CD14-positive monocyte (primary cell): ENCODE measurements at regions not wholly inside any gene's neighbourhood (a gene's known extent, or its start where the extent isn't known, plus 50 kb on each side); places are given as distances from the start of the nearest gene placed in this dataset.

Experiments used
- DNase-seq, 3 donors: peaks; one replicate each; pipeline ENCODE4 v3.0.0-alpha.2; 2011 to 2022
- H2AFZ ChIP-seq: 2 replicates; pipeline ENCODE4 v1.6.0; 2012; ENCODE audit warnings: mild to moderate bottlenecking, low read depth, low read length, inconsistent platforms; ENCODE audit not compliant: insufficient read depth, poor library complexity, severe bottlenecking
- H3K27ac ChIP-seq, 2 donors: 1 replicate in 1 of 2; 2 replicates in 1 of 2; pipeline ENCODE4 v1.5.1; 2012 to 2013; ENCODE audit warnings: low read length in 2 of 2, control low read depth in 1 of 2, inconsistent platforms in 1 of 2, low read depth in 1 of 2, mild to moderate bottlenecking in 1 of 2
- H3K27me3 ChIP-seq, 2 donors: one replicate each; pipeline versions ENCODE4 v1.6.0 to v1.6.1; 2011 to 2013; ENCODE audit warnings: low read length in 2 of 2; ENCODE audit not compliant: control insufficient read depth in 2 of 2, insufficient read depth in 2 of 2
- H3K36me3 ChIP-seq, 2 donors: replicated peaks in 1 of 2; 1 replicate in 1 of 2; 2 replicates in 1 of 2; pipeline versions ENCODE4 v1.5.1 to v1.6.1; 2012 to 2013; ENCODE audit warnings: low read length in 2 of 2, control low read depth in 1 of 2, inconsistent platforms in 1 of 2, mild to moderate bottlenecking in 1 of 2; ENCODE audit not compliant: insufficient read depth in 2 of 2, control insufficient read depth in 1 of 2
- H3K4me1 ChIP-seq, 2 donors: 1 replicate in 1 of 2; 2 replicates in 1 of 2; pipeline versions ENCODE4 v1.5.1 to v1.6.1; 2012 to 2013; ENCODE audit warnings: low read length in 2 of 2, control low read depth in 1 of 2, inconsistent platforms in 1 of 2, mild to moderate bottlenecking in 1 of 2, moderate library complexity in 1 of 2; ENCODE audit not compliant: insufficient read depth in 2 of 2, control insufficient read depth in 1 of 2
- H3K4me2 ChIP-seq: replicated peaks from 2 replicates; pipeline ENCODE3; 2012; ENCODE audit warnings: low read length, moderate library complexity, mild to moderate bottlenecking; ENCODE audit not compliant: poor library complexity, severe bottlenecking; ENCODE audit errors: extremely low read depth
- H3K4me3 ChIP-seq, 3 experiments: fragments of 200-600 bp in 1 of 3; sonication (generic) in 1 of 3; replicated peaks in 1 of 3; 1 replicate in 2 of 3; 2 replicates in 1 of 3; pipeline ENCODE4 v1.5.1; 2011 to 2013; ENCODE audit warnings: low read length in 3 of 3, mild to moderate bottlenecking in 3 of 3, control low read depth in 2 of 3, low read depth in 2 of 3, inconsistent platforms in 1 of 3, moderate library complexity in 1 of 3
- H3K79me2 ChIP-seq: 2 replicates; pipeline ENCODE4 v1.6.0; 2012; ENCODE audit warnings: mild to moderate bottlenecking, control low read depth, inconsistent platforms, low read length, moderate library complexity; ENCODE audit not compliant: insufficient read depth
- H3K9ac ChIP-seq: 2 replicates; pipeline ENCODE4 v1.6.0; 2017; ENCODE audit warnings: low read length, mild to moderate bottlenecking; ENCODE audit not compliant: insufficient read depth, poor library complexity, severe bottlenecking
- H3K9me3 ChIP-seq, 2 donors: replicated peaks in 1 of 2; 1 replicate in 1 of 2; 2 replicates in 1 of 2; pipeline versions ENCODE4 v1.5.1 to v1.6.1; 2012 to 2013; ENCODE audit warnings: low read length in 2 of 2, control low read depth in 1 of 2; ENCODE audit not compliant: control insufficient read depth in 1 of 2, insufficient read depth in 1 of 2
- H4K20me1 ChIP-seq: 2 replicates; pipeline ENCODE4 v1.6.0; 2012; ENCODE audit warnings: mild to moderate bottlenecking, low read length, control low read depth, moderate library complexity; ENCODE audit not compliant: insufficient read depth
- H3K27ac Mint-ChIP-seq, 7 donors: one replicate each; pipeline ENCODE4 v1.8.0; 2020; ENCODE audit warnings: mild to moderate bottlenecking in 7 of 7, mixed read lengths in 7 of 7, moderate library complexity in 6 of 7, inconsistent platforms in 2 of 7
- H3K27me3 Mint-ChIP-seq, 3 donors: one replicate each; pipeline ENCODE4 v1.8.0; 2021 to 2022; ENCODE audit warnings: low read depth in 3 of 3, mild to moderate bottlenecking in 3 of 3, mixed read lengths in 3 of 3, moderate library complexity in 3 of 3, inconsistent platforms in 1 of 3
- H3K36me3 Mint-ChIP-seq, 2 donors: one replicate each; pipeline ENCODE4 v1.8.0; 2020; ENCODE audit warnings: mixed read lengths in 2 of 2, inconsistent platforms in 1 of 2, mild to moderate bottlenecking in 1 of 2
- H3K4me1 Mint-ChIP-seq: one replicate; pipeline ENCODE4 v1.8.0; 2020; ENCODE audit warnings: mild to moderate bottlenecking, mixed read lengths
- H3K4me3 Mint-ChIP-seq, 2 donors: one replicate each; pipeline ENCODE4 v1.8.0; 2020; ENCODE audit warnings: mild to moderate bottlenecking in 2 of 2, mixed read lengths in 2 of 2, moderate library complexity in 1 of 2
- H3K9me3 Mint-ChIP-seq, 7 donors: one replicate each; pipeline ENCODE4 v1.8.0; 2020 to 2022; ENCODE audit warnings: mixed read lengths in 7 of 7, mild to moderate bottlenecking in 6 of 7, moderate library complexity in 6 of 7, inconsistent platforms in 2 of 7
- WGBS: methylation state at CpG from one replicate; pipeline ENCODE4 v1.1.5; 2013; ENCODE audit warnings: missing lambda C conversion rate; ENCODE audit not compliant: insufficient coverage; 5-methylcytosine and 5-hydroxymethylcytosine counted together
- intact Hi-C, 2 donors: fragments of 100-400 bp; cut with micrococcal nuclease; formaldehyde crosslinking; loops; one replicate each; pipeline versions ENCODE4 v1.15.0 to v1.15.1; 2023
- TF ChIP-seq, protein P1 (sequence below): fragments of 200-600 bp; IDR thresholded peaks from one replicate; pipeline ENCODE4 v1.8.0; 2022; ENCODE audit warnings: antibody characterized with exemption, mild to moderate bottlenecking

DNA sequence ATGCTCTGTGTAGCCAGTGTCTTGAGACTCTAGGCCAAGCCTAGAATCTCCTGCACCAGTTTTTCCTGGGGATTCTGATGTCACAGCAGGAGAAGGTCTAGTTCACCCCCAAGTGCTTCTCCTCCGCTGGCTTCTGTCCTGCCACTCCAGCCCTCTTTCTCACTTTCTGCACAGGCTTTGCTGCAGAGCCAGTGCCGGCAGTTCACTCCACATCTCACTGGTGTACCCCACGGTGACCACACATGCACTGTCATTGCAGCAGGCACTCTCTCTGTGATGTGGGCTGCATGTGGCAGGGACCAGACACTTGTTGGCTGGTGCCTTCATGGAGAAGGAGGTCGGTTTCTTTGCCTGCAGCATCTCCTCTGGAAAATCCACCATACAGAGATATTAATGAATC is 643.8 kb upstream of the GALNTL6 start:
- Histone ChIP-seq H3K9me3 (peaks cover 3 to 8% of the 10 kb centered on the region in 2 donors), H3K36me3 (no peaks in the 10 kb centered on the region), H2AFZ (no peak overlapping the region), H3K27ac (no peak overlapping the region), H3K4me2 (no peak overlapping the region), H3K4me1 (no peaks in the 10 kb centered on the region), H3K4me3 (no peak overlapping the region), H4K20me1 (no peaks in the 10 kb centered on the region), H3K9ac (no peak overlapping the region), H3K27me3 (no peaks in the 10 kb centered on the region), H3K79me2 (no peaks in the 10 kb centered on the region)
- intact Hi-C loops: no loop called here
- WGBS: 80% methylated on average over 3 of the region's 4 CpGs
- TF ChIP-seq, protein P1, sequence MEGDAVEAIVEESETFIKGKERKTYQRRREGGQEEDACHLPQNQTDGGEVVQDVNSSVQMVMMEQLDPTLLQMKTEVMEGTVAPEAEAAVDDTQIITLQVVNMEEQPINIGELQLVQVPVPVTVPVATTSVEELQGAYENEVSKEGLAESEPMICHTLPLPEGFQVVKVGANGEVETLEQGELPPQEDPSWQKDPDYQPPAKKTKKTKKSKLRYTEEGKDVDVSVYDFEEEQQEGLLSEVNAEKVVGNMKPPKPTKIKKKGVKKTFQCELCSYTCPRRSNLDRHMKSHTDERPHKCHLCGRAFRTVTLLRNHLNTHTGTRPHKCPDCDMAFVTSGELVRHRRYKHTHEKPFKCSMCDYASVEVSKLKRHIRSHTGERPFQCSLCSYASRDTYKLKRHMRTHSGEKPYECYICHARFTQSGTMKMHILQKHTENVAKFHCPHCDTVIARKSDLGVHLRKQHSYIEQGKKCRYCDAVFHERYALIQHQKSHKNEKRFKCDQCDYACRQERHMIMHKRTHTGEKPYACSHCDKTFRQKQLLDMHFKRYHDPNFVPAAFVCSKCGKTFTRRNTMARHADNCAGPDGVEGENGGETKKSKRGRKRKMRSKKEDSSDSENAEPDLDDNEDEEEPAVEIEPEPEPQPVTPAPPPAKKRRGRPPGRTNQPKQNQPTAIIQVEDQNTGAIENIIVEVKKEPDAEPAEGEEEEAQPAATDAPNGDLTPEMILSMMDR: no peak
- no peak overlapping the region for H3K4me3 Mint-ChIP-seq
- H3K4me1 Mint-ChIP-seq: no peaks in the 10 kb centered on the region
- no peak overlapping the region for H3K27ac Mint-ChIP-seq
- H3K9me3 Mint-ChIP-seq: peaks cover 0 to 10% (median 4%) of the 10 kb centered on the region in 7 donors
- H3K36me3 Mint-ChIP-seq: no peaks in the 10 kb centered on the region
- no peak for DNase-seq
- peaks cover 0 to 2% (median 0%) of the 10 kb centered on the region in 3 donors for H3K27me3 Mint-ChIP-seq

- Mint-ChIP-seq H3K4me1 (no peaks in the 10 kb centered on the region), H3K9me3 (peaks cover 0 to 4% (median 2%) of the 10 kb centered on the region in 7 donors), H3K27me3 (no peaks in the 10 kb centered on the region), H3K27ac (no peak overlapping the region), H3K36me3 (no peaks in the 10 kb centered on the region), H3K4me3 (no peak overlapping the region)
- no CpG with 5 or more reads among the region's 3 CpGs for whole genome bisulfite sequencing
- Histone ChIP-seq H3K27ac (no peak overlapping the region), H3K27me3 (no peaks in the 10 kb centered on the region), H3K79me2 (no peaks in the 10 kb centered on the region), H2AFZ (no peak overlapping the region), H3K36me3 (no peaks in the 10 kb centered on the region), H3K9ac (no peak overlapping the region), H3K4me3 (no peak overlapping the region), H3K4me1 (no peaks in the 10 kb centered on the region), H4K20me1 (no peaks in the 10 kb centered on the region), H3K4me2 (no peak overlapping the region), H3K9me3 (peaks cover 0 to 2% of the 10 kb centered on the region in 2 donors)
- intact Hi-C loops: no loop called here
- TF ChIP-seq, protein P1: no peak
- no peak for DNase-seq
Observed at GRCh38 chr4:171162478-171162877, 650.7 kb upstream of the GALNTL6 start.
